GM18951 (cell line): ENCODE measurements at regions not wholly inside any gene's neighbourhood (a gene's known extent, or its start where the extent isn't known, plus 50 kb on each side); places are given as distances from the start of the nearest gene placed in this dataset.

Experiments used
- POLR2A ChIP-seq: IDR thresholded peaks from 4 replicates; pipeline ENCODE4 v1.6.1; 2011; ENCODE audit warnings: mild to moderate bottlenecking; ENCODE audit not compliant: insufficient read length, insufficient read depth; ENCODE audit errors: extremely low read depth
- in situ Hi-C: fragments of 300-500 bp; cut with MboI; formaldehyde crosslinking; loops from one replicate; pipeline ENCODE4 v1.12.0; 2022; ENCODE audit warnings: low sequenced_read_pairs, mixed read lengths, inconsistent platforms; ENCODE audit not compliant: unreplicated experiment

DNA sequence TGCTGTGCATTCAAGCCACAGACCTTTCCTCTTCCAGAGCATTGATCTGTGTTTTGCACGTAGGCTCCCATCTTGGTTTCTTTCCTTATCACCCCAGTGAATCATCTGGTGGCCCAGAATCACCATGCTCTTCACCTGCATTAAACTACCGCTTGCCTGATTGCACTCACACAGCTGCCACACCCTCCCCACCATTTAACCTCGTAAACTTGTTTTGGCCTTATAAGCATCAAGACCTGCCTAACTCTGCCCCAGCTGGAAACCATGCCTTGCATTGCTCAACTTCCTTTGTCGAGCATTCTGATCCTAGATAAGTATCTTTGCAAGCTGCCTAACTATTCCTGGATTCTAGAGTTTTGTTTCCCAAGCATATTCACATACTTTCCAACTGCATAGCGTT lies 369.6 kb upstream of the SEMA6A start:
- no peak for TF ChIP-seq POLR2A
- in situ Hi-C loops: loop anchor here (10.0 kb wide), 1 partner anchor 369 kb away; the partner anchor contains the start of gene SEMA6A

- no peak for TF ChIP-seq POLR2A
- in situ Hi-C loops: loop anchor here (10.0 kb wide), 1 partner anchor 368 kb away; the partner anchor contains the start of gene SEMA6A
Measured at GRCh38 chr5:116942622-116943021, 368.0 kb upstream of the SEMA6A start.

- no peak for TF ChIP-seq POLR2A
- in situ Hi-C loops: loop anchor here (10.0 kb wide), 1 partner anchor 365 kb away; the partner anchor contains the start of gene SEMA6A
Measured at GRCh38 chr5:116939641-116940040, 365.0 kb upstream of the SEMA6A start.

DNA sequence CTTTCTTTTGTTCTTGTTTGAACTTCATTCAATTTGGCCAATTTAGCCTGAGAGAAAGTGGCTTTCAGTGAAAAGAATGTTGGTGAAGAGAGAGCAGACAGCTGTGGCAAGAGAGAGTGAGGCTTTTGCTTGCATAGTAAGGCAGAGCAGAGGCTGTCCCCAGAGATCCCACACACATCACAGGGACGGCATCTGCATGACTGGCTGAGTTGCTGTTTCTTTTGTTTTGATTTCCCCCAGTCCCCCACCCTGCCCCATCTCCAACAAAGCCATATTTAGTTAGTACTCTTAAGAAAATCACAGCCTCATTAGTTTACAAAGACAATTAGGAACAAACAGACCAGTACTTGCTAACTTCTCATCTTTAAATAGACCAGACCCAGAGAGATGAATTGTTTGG lies 363.9 kb upstream of the SEMA6A start:
- in situ Hi-C loops: no loop called here
- TF ChIP-seq POLR2A: no peak

DNA sequence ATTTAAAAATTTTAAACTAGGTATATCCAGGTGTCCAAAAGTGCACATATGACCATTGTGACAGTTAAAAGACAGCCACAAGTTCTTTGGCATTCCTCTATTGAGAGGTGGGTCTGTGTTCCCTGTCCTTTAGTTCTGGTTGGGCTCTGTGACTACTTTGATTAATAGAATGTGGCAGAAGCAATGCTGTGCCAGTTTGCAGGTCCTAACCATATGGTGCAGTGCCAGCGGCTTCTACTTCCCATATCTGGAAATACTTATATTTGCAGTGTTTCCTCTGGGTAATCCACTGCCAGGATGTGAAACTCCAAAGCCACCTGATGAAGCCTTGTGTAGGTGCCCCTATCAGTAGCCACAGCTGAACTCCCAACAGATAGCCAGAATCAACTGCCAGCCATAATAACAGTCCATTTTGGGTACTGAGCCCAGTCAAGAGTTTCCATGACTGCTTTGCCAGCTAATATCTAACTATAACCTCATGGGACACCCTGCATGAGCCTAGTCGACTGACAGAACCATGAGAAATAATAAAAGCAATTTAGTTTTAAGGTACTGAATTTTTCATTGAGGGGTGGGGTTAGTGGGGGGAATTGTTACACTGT lies 361.0 kb upstream of the SEMA6A start:
- TF ChIP-seq POLR2A: no peak
- in situ Hi-C loops: no loop called here

DNA sequence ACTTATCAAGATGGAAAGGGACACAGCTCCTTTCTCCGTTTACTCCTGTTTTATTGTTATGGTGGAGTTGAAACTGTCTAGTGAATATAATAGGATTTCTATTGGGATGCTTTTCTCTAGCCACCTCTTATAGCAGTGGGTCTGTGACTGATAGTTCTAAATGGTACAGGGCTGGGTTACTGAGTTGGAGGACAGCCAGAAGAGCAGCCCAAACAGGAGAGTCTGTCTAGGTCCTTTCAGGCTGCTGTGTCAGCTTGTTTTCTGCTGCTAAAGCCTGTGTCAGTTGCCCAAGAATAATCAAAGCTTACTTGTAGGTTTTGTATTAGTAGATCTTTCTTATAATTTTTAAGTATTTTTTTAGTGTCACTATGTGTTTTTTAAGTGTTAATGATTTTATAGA lies 356.0 kb upstream of the SEMA6A start:
- in situ Hi-C loops: no loop called here
- no peak for TF ChIP-seq POLR2A

- no peak for TF ChIP-seq POLR2A
- in situ Hi-C loops: no loop called here
Measured at GRCh38 chr5:116923344-116923743, 348.7 kb upstream of the SEMA6A start.

GRCh38 chr5:116922532-116922931 lies 347.9 kb upstream of the SEMA6A start:
- in situ Hi-C loops: no loop called here
- no peak for TF ChIP-seq POLR2A

DNA sequence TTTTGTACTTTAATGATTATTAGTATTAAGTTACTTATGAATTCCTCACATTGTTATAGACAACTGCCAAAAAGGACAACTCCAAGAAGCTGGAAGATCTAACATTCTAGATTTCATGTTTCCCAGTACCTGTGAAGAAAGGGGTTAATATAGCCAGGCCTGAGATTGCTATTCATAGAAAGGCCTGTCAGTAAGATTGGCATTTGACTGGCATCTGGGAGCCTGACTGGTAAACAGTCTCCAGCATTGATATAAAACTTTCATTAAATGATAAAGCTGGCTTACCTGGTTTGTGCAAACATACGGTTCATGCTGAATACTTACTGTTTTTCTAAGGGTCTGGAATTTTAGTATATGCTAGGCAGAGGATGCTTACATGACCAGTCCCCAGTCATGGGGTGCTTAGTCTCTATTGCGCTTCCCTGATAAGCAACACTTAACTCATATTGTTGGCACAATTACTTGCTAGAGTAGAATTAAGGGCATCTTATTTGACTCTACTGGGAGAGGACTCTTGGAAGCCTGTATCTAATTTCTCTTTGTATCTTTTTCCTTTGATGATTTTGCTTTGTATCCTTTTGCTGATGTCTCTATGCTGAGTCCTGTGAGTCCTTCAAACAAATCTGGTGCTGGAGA lies 340.4 kb upstream of the SEMA6A start:
- in situ Hi-C loops: no loop called here
- no peak for TF ChIP-seq POLR2A

GRCh38 chr5:116912221-116912620 lies 337.6 kb upstream of the SEMA6A start:
- in situ Hi-C loops: no loop called here
- no peak for TF ChIP-seq POLR2A

- TF ChIP-seq POLR2A: no peak
- in situ Hi-C loops: no loop called here
Measured at GRCh38 chr5:116911074-116911473, 336.5 kb upstream of the SEMA6A start.

DNA sequence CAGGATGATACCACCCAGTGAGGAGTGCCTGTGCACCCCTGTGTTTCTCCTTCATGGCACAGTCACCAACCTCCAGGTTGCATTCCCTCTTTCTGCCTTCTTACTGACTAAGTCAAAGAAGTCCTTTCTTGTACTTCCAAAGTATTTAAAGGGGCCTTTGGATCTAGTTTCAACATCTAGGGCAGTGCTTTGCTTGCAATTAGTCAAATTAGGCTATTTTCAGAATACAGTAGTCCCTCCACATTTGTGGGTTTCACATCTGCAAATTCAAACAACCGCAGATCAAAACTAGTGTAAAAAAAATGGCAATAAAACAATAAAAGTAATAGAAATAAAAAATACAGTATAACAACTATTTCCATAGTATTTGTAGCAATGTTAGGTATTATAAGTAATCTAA lies 333.9 kb upstream of the SEMA6A start:
- no peak for TF ChIP-seq POLR2A
- in situ Hi-C loops: no loop called here

- in situ Hi-C loops: no loop called here
- TF ChIP-seq POLR2A: no peak
Measured at GRCh38 chr5:116905885-116906284, 331.3 kb upstream of the SEMA6A start.

- no peak for TF ChIP-seq POLR2A
- in situ Hi-C loops: no loop called here
Measured at GRCh38 chr5:116900793-116901192, 326.2 kb upstream of the SEMA6A start.
